Transverse colon (tissue), 3 donors: ENCODE measurements at regions not wholly inside any gene's neighbourhood (a gene's known extent, or its start where the extent isn't known, plus 50 kb on each side); places are given as distances from the start of the nearest gene placed in this dataset.

Experiments used
- EP300 ChIP-seq: sonication (generic); formaldehyde crosslinking; IDR thresholded peaks from one replicate; pipeline ENCODE4 v1.6.1; 2017; ENCODE audit warnings: antibody characterized with exemption, low read depth
- POLR2A ChIP-seq: fragments of 450-650 bp; IDR thresholded peaks from one replicate; pipeline ENCODE4 v1.6.1; 2016; ENCODE audit warnings: antibody characterized with exemption, mild to moderate bottlenecking, moderate library complexity
- TF ChIP-seq, protein P1 (sequence below), 5 experiments: fragments of 200-600 bp in 3 of 5; fragments of 450-650 bp in 2 of 5; sonication (generic) in 3 of 5; IDR thresholded peaks; 1 replicate in 2 of 5; 2 replicates in 3 of 5; pipeline ENCODE4 v1.5.1; 2016 to 2017; ENCODE audit warnings: antibody characterized with exemption in 5 of 5, inconsistent platforms in 3 of 5, mild to moderate bottlenecking in 2 of 5, moderate library complexity in 1 of 5

DNA sequence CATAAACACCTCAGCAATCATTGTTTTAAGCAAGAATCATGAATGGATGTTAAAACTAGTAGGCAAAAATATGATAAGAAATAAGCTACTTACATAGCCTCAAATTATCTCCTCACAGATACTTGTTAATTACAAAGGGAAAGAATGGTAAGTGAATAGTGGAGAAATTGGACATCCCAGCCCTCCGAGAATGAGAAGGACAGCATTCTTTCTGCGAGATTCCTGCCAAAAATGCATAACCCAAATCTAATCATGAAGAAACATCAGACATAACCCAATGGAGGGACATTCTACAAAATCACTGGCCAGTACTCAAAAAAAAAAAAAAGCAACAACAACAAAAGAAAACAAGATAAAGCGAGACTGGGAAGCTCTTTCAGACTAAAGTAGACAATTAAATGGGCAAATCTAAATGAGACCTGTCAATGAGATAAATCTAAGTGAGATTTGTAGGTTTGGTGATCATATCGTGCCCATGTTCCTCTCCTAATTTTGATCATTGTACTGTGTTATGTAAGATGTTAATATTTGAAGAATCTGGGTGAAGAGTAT is 57.9 kb upstream of the GLI2 start:
- TF ChIP-seq EP300 (no peak), POLR2A (no peak)
- TF ChIP-seq, protein P1, sequence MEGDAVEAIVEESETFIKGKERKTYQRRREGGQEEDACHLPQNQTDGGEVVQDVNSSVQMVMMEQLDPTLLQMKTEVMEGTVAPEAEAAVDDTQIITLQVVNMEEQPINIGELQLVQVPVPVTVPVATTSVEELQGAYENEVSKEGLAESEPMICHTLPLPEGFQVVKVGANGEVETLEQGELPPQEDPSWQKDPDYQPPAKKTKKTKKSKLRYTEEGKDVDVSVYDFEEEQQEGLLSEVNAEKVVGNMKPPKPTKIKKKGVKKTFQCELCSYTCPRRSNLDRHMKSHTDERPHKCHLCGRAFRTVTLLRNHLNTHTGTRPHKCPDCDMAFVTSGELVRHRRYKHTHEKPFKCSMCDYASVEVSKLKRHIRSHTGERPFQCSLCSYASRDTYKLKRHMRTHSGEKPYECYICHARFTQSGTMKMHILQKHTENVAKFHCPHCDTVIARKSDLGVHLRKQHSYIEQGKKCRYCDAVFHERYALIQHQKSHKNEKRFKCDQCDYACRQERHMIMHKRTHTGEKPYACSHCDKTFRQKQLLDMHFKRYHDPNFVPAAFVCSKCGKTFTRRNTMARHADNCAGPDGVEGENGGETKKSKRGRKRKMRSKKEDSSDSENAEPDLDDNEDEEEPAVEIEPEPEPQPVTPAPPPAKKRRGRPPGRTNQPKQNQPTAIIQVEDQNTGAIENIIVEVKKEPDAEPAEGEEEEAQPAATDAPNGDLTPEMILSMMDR (IDR thresholded peaks at IDR 0.05): no peak
